GM18520 (cell line): ENCODE measurements at regions not wholly inside any gene's neighbourhood (a gene's known extent, or its start where the extent isn't known, plus 50 kb on each side); places are given as distances from the start of the nearest gene placed in this dataset.

Experiments used
- ATAC-seq: cut with Tn5 transposase; IDR thresholded peaks from one replicate; pipeline ENCODE4 v1.9.1; 2021; ENCODE audit not compliant: unreplicated experiment

- ATAC-seq = no peak
Observed at GRCh38 chr7:81648716-81649115, 121.1 kb downstream of the HGF start.

- no peak for ATAC-seq
Observed at GRCh38 chr7:81645435-81645834, 124.4 kb downstream of the HGF start.

- ATAC-seq = no peak
Observed at GRCh38 chr7:81641873-81642272, 128.0 kb downstream of the HGF start.

- no peak for ATAC-seq
Observed at GRCh38 chr7:81638198-81638597, 131.6 kb downstream of the HGF start.

- ATAC-seq = no peak
Observed at GRCh38 chr7:81637534-81637933, 132.3 kb downstream of the HGF start.

GRCh38 chr7:81632418-81632817 lies 137.4 kb downstream of the HGF start:
- ATAC-seq = no peak

- ATAC-seq = no peak
Observed at GRCh38 chr7:81630600-81630999, 139.2 kb downstream of the HGF start.

GRCh38 chr7:81629702-81630101 lies 140.1 kb downstream of the HGF start:
- no peak for ATAC-seq

GRCh38 chr7:81628951-81629350 lies 140.9 kb downstream of the HGF start:
- no peak for ATAC-seq

GRCh38 chr7:81627536-81628287 lies 142.1 kb downstream of the HGF start:
- no peak for ATAC-seq

GRCh38 chr7:81626008-81626407 lies 143.8 kb downstream of the HGF start:
- ATAC-seq = no peak

GRCh38 chr7:81624650-81625631 lies 144.9 kb downstream of the HGF start:
- ATAC-seq = no peak

- no peak for ATAC-seq
Observed at GRCh38 chr7:81624021-81624592, 145.7 kb downstream of the HGF start.

- no peak for ATAC-seq
Observed at GRCh38 chr7:81623251-81623855, 146.5 kb downstream of the HGF start.

GRCh38 chr7:81621893-81622292 lies 148.0 kb downstream of the HGF start:
- ATAC-seq = no peak

GRCh38 chr7:81618396-81619014 lies 151.3 kb downstream of the HGF start:
- ATAC-seq = no peak

- ATAC-seq = peak; percentile 75
Observed at GRCh38 chr7:81616951-81617350, 152.9 kb downstream of the HGF start.

GRCh38 chr7:81611805-81612204 lies 158.0 kb downstream of the HGF start:
- ATAC-seq = no peak

GRCh38 chr7:81611040-81611439 lies 158.8 kb downstream of the HGF start:
- no peak for ATAC-seq

- no peak for ATAC-seq
Observed at GRCh38 chr7:81608748-81609382, 161.0 kb downstream of the HGF start.
